HG02981 (cell line): ENCODE measurements at regions not wholly inside any gene's neighbourhood (a gene's known extent, or its start where the extent isn't known, plus 50 kb on each side); places are given as distances from the start of the nearest gene placed in this dataset.

Experiments
- ATAC-seq: cut with Tn5 transposase; IDR thresholded peaks from one replicate; pipeline ENCODE4 v1.9.1; 2021; ENCODE audit warnings: mild to moderate bottlenecking, moderate library complexity; ENCODE audit not compliant: unreplicated experiment

DNA sequence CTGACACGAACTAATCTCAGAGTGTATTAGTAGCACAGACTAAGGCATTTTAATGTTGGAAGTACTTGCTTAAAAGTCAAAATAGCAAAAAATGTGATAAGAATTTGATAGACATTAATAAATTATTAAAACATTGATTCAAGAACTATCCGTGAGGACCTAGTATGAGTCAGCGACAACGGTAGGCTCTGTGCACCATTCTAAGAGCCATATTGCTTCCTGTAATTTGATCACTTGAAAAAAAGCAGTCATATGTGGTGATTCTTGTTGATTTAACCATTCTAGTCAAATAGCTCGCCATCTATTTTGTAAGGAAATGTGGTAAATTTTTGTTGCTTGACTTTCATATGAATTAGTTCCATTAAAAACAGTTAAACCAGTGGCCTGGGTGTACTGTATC lies 534.9 kb upstream of the ARRDC4 start:
- no peak for ATAC-seq

- ATAC-seq, result no peak
These were observed 517.4 kb upstream of the ARRDC4 start for GRCh38 chr15:97443101-97443500.

DNA sequence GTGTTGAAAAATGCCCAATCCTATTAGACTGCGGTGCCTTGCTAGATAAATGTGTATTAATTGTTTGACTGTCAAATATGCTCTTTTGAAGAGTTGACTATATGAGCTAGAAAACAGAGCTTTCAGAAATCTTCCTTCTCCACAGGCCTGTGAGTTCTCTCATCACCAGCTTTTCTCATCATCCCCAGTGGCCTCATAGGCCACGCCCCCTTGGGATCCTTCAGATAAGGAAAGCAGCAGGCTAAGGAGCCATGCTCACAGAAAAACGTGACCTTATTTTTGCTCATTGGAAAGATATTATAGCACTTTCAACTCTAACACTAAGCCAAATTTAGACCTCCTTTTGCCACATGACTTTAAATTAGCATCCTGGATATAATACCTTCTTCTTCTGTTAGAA lies 514.4 kb upstream of the ARRDC4 start:
- ATAC-seq, result no peak

DNA sequence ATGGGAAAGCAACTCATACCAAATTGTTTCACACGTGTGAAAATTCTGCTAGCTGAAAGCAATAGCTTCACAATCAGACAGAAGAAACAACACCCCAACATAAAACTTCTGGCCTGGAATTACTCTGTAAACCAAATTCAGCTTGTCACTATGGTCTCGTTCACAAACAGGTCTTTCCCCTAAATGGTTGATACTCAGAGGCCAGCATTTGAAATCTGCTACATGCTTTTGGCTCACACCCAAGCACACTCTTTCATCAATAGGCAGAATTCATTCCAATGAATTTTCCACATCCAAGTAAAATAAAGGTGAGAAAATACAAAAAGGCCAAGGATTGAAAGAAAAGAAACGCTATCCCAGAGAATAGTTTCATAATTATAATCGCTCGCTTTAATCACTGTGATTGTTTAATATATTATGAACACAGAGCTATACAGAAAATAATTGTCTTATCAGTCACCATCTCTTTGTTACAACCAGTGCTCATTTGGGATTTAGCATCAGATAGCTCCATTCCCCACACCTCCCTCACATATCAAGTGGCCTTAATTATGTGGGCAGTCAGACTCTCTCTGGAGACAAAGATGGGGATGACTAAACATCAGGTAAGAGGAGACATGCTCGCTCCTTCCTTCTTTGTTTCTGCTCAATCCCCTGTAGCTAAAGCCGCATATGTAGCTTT lies 503.8 kb upstream of the ARRDC4 start:
- ATAC-seq, result no peak

- ATAC-seq, result no peak
These were observed 503.2 kb upstream of the ARRDC4 start for GRCh38 chr15:97457203-97457847.

GRCh38 chr15:97459771-97460170 lies 500.7 kb upstream of the ARRDC4 start:
- no peak for ATAC-seq

DNA sequence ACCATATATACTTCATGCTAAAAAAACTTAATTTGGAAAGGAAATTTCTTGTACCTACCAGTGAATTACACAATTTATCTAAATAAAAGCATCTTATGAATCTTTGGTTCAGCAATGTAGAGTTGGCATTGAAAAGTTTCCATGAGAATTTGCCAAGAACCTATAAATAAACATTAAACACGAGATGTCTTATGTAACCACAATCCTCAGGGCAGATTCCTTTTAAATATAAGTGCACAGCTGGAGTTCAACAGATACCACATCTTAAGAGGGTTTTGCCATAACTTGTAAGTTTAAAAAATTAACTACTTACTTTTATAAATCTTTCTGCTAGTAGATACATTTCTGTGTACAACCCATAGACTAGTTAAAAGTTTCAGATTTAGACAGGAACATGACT lies 499.3 kb upstream of the ARRDC4 start:
- no peak for ATAC-seq

GRCh38 chr15:97463696-97464095 lies 496.8 kb upstream of the ARRDC4 start:
- ATAC-seq, result no peak

DNA sequence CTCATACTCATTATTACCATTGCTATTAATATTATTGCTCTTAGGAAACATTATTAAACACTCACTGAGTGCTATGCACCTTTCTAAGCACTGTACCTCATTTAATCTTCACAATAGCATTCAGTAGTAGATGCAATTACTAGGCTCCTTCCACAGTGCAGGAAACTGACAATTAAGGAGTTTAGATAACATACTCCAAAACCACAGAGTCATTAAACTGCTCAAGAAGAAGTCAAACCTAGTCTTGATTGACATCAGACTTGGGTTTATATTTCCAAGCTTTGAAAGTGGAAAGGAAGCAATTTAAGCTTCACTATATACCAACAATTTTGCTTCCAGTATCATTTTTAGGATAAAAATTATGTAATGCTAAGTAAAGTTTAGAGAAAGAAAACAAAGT lies 490.1 kb upstream of the ARRDC4 start:
- no peak for ATAC-seq

DNA sequence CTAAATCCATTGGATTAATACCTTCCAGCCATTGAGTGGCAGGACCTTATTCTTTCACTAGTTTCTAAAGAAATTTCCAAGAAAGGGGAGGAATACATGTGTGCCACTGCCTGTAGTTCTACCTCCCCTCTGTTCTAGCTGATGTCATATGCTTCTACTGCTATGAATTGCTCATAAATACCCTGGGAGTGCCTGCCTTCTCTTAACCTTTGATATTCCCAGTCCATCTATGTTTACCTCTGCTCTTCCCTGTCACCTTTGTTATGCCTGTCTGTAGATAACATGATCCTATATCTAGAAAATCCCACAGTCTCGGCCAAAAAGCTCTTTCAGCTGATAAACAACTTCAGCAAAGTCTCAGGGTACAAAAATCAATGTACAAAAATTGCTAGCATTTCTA lies 486.9 kb upstream of the ARRDC4 start:
- no peak for ATAC-seq

DNA sequence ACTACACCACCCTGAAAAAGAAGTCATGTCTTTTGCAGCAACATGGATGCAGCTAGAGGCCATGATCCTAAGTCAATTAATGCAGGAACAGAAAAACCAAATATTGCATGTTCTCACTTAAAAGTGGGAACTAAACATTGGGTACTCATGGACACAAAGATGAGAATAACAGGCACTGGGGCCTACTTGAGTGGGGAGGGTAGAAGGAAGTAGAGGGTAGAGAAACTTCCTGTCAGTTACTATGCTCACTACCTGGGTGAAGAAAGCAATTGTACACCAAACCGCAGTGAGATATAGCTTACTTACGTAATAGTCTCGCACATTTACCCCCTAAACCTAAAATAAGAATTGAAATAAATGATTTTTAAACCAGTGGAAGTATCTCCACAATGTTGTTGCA lies 480.5 kb upstream of the ARRDC4 start:
- no peak for ATAC-seq

- ATAC-seq, result no peak
These were observed 478.0 kb upstream of the ARRDC4 start for GRCh38 chr15:97482521-97482920.

DNA sequence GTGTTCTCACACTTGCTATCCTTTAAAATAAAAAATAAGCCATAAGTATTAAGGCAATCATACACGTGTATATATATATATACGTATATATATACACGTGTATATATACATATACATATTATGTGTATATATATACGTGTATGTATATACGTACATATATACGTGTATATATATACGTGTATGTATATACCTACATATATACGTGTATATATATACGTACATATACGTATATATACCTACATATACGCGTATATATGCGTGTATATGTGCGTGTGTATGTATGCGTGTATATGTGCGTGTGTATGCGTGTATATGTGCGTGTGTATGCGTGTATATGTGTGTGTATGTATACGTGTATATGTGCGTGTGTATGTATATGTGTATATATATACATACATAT lies 477.3 kb upstream of the ARRDC4 start:
- no peak for ATAC-seq

- ATAC-seq, result no peak
These were observed 470.1 kb upstream of the ARRDC4 start for GRCh38 chr15:97490429-97490828.

DNA sequence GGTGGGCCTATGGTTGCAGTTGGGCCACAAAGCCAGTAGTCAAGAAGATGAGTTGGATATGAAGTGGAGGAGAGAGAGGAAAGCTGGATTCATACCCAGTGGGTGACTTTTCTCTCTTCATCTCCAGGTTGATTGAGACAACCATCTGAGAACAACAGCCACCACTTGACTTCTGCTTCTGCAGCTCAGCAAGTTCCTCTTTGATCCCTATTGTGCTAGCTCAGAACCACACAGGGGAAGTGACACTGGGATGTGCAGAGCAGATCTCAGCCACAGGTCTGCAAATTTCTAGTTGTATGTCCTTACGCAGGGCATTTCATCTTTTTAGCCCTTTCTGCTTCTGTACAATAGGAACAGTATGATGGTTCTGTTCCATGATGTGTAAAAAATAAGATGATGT lies 459.2 kb upstream of the ARRDC4 start:
- no peak for ATAC-seq

DNA sequence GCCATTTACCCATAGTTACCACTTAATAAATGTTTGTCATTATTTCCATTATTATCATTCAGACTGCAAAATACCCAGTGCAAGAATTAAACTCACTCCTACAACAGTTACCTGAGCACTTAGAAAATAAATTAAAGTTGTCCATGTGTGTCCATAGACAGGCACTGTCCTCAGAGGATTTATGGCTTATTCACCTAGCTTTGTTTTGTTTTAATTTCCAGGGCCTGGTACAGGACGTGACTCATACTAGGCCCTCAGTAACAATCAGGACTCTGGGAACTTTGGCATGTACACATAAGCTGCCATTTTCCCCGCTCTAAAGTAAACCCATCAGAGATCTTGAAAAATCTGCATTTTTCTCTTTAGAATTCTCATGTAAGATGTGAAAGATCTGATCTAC lies 458.5 kb upstream of the ARRDC4 start:
- ATAC-seq, result no peak

- ATAC-seq, result no peak
These were observed 456.3 kb upstream of the ARRDC4 start for GRCh38 chr15:97504031-97504792.

GRCh38 chr15:97517737-97518136 lies 442.8 kb upstream of the ARRDC4 start:
- ATAC-seq, result no peak

DNA sequence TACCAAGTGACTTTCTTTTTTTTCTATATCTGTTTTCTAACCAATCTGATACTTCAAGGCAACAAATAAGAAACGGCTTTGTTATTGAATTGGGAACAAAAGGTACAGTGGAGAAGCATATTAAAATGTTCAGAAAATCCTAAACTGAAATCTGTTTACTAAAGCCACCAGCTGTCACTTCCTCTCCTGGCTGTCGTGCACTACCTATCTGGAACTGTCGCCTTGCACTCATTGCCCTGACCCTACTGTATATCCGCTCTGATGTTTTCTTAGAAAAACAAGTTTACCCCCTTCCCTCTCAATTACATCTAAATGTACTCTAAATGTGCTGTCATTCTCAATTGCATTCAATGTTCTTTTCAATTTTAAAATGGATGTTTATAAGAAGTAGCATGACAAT lies 439.8 kb upstream of the ARRDC4 start:
- no peak for ATAC-seq

DNA sequence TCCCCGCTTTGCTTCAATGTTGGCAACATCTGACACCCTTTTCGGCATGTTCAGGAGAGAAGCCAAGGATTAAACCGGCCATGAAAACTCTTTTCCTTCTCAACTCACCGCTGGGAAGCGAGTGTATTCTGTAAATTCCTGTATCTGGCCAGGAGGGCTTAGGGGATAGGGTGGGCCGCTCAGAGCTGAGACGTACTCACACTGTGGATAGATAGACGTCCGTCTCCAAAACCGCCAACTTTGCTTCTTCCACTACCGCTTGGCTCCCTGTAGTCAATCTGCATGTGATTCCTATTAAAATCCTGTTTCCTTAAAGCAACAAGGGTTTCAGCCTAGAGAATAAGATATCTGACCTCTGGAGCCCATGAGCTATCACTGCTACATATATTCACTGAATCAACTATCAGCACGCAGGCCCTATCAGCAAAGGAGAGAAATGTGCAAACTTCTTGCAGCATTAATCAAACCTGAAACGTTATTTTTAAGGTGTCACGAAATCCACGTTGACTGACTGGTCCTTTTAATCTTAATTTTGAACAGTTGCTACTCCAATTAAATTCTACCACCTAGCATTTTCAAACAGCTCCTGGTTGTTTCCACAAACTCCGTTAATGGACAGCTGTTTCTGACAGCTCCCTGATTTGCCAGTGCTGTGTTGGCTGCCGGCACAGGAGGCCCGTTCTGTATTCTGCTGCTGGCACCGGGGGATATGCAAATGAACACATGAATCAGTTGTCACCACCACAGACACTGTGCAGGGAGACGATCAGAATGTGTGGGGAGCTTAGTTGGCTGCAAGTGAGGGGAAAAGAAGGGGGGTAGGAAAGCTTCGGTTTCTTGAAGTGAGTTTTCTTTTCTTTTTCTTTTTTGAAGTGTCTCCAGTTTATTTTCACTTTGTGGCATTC lies 438.9 kb upstream of the ARRDC4 start:
- ATAC-seq, result no peak

DNA sequence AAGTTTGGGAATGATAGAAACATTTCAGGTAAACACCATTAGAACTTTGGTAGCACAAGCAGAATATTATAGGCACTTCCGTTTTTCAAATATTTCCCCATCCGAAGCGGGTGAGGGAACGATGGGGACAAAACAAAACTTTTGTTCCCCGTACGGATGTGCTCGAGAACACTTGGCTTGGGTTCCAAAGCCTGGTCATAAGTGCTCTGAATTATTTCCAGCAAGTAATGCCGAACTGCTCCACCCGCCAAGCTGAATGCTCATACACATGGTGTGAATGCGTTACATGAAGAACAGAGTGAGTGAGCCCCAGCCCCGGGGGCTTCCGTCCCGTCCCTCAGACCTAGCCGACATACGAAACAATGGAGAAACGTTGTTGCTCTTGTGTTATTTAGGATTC lies 438.2 kb upstream of the ARRDC4 start:
- ATAC-seq, result no peak
